SK-N-SH (cell line): ENCODE measurements at regions not wholly inside any gene's neighbourhood (a gene's known extent, or its start where the extent isn't known, plus 50 kb on each side); places are given as distances from the start of the nearest gene placed in this dataset.

Experiments used
- EZH2phosphoT487 ChIP-seq: fragments of 200-600 bp; sonication (generic); IDR thresholded peaks from 2 replicates; pipeline ENCODE4 v1.6.1; 2017; ENCODE audit warnings: low read depth, mixed run types, mild to moderate bottlenecking, antibody characterized with exemption, moderate library complexity, borderline replicate concordance
- FOXJ3 ChIP-seq: sonication (generic); formaldehyde crosslinking; IDR thresholded peaks from 2 replicates; pipeline ENCODE4 v1.5.1; 2020; ENCODE audit warnings: mild to moderate bottlenecking, missing genetic modification reagents
- GATA2 ChIP-seq: sonication (generic); formaldehyde crosslinking; IDR thresholded peaks from 2 replicates; pipeline ENCODE4 v1.5.0; 2020; ENCODE audit warnings: mild to moderate bottlenecking, missing genetic modification reagents
- POLR2AphosphoS5 ChIP-seq: IDR thresholded peaks from 2 replicates; pipeline ENCODE4 v1.6.1; 2012; ENCODE audit warnings: low read depth, low read length
- RAD21 ChIP-seq: IDR thresholded peaks from 2 replicates; pipeline ENCODE4 v1.6.1; 2012; ENCODE audit warnings: mild to moderate bottlenecking, low read length
- RXRA ChIP-seq: IDR thresholded peaks from 2 replicates; pipeline ENCODE4 v1.4.0; 2012; ENCODE audit warnings: low read depth, mild to moderate bottlenecking, borderline replicate concordance
- YY1 ChIP-seq: IDR thresholded peaks from 2 replicates; pipeline ENCODE4 v1.4.0; 2012; ENCODE audit warnings: low read depth, mild to moderate bottlenecking
- TF ChIP-seq, protein P1 (sequence below): fragments of 200-600 bp; sonication (generic); IDR thresholded peaks from 2 replicates; pipeline ENCODE4 v1.6.1; 2017; ENCODE audit warnings: antibody characterized with exemption, mild to moderate bottlenecking, moderate library complexity
- TF ChIP-seq, protein P2 (sequence below): IDR thresholded peaks from 2 replicates; pipeline ENCODE4 v1.4.0; 2012; ENCODE audit warnings: low read depth, borderline replicate concordance
- TF ChIP-seq, protein P3 (sequence below): IDR thresholded peaks from 2 replicates; pipeline ENCODE4 v1.6.1; 2012; ENCODE audit warnings: mild to moderate bottlenecking, low read depth, low read length, moderate library complexity

DNA sequence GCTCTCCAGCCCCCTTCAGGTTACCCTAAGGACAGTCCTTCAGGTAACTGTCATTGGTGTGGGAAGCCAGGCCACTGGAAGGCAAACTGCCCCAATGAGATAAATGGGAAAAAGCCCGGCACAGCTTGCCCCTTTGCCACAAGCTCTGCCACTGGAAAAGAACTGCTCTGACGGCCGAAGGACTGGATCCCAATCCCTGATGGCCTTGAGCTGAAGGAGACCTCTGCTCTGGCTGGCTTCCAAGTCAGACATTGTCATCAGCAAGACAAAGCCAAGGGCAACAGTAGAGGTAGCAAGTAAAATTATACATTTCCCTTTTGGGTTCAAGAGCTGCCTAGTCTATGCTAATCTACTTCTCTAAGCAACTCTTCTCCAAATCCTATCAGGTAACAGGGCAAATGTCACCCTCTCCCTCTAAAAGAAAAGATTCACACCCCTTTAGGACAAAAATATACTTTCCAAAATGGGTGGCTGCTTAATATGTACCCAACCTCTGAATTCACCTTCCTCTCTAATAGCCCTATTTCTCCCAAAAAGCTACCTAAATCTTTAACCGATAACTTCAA, 145.8 kb downstream of the ADSS2 start:
- TF ChIP-seq FOXJ3 (CRISPR knock-in tag) (no peak), POLR2AphosphoS5 (no peak), RAD21 (no peak), RXRA (no peak), YY1 (no peak), GATA2 (CRISPR knock-in tag) (no peak), EZH2phosphoT487 (no peak)
- TF ChIP-seq, protein P1, sequence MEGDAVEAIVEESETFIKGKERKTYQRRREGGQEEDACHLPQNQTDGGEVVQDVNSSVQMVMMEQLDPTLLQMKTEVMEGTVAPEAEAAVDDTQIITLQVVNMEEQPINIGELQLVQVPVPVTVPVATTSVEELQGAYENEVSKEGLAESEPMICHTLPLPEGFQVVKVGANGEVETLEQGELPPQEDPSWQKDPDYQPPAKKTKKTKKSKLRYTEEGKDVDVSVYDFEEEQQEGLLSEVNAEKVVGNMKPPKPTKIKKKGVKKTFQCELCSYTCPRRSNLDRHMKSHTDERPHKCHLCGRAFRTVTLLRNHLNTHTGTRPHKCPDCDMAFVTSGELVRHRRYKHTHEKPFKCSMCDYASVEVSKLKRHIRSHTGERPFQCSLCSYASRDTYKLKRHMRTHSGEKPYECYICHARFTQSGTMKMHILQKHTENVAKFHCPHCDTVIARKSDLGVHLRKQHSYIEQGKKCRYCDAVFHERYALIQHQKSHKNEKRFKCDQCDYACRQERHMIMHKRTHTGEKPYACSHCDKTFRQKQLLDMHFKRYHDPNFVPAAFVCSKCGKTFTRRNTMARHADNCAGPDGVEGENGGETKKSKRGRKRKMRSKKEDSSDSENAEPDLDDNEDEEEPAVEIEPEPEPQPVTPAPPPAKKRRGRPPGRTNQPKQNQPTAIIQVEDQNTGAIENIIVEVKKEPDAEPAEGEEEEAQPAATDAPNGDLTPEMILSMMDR, result no peak
- TF ChIP-seq, protein P2, sequence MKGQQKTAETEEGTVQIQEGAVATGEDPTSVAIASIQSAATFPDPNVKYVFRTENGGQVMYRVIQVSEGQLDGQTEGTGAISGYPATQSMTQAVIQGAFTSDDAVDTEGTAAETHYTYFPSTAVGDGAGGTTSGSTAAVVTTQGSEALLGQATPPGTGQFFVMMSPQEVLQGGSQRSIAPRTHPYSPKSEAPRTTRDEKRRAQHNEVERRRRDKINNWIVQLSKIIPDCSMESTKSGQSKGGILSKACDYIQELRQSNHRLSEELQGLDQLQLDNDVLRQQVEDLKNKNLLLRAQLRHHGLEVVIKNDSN, result no peak
- TF ChIP-seq, protein P3, sequence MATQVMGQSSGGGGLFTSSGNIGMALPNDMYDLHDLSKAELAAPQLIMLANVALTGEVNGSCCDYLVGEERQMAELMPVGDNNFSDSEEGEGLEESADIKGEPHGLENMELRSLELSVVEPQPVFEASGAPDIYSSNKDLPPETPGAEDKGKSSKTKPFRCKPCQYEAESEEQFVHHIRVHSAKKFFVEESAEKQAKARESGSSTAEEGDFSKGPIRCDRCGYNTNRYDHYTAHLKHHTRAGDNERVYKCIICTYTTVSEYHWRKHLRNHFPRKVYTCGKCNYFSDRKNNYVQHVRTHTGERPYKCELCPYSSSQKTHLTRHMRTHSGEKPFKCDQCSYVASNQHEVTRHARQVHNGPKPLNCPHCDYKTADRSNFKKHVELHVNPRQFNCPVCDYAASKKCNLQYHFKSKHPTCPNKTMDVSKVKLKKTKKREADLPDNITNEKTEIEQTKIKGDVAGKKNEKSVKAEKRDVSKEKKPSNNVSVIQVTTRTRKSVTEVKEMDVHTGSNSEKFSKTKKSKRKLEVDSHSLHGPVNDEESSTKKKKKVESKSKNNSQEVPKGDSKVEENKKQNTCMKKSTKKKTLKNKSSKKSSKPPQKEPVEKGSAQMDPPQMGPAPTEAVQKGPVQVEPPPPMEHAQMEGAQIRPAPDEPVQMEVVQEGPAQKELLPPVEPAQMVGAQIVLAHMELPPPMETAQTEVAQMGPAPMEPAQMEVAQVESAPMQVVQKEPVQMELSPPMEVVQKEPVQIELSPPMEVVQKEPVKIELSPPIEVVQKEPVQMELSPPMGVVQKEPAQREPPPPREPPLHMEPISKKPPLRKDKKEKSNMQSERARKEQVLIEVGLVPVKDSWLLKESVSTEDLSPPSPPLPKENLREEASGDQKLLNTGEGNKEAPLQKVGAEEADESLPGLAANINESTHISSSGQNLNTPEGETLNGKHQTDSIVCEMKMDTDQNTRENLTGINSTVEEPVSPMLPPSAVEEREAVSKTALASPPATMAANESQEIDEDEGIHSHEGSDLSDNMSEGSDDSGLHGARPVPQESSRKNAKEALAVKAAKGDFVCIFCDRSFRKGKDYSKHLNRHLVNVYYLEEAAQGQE, result no peak
